ENCODE measurements at regions not wholly inside any gene's neighbourhood (a gene's known extent, or its start where the extent isn't known, plus 50 kb on each side); places are given as distances from the start of the nearest gene placed in this dataset.
"Not testable (repeated sequence)": the region's sequence is repeated elsewhere in the genome, so short reads cannot be mapped to it uniquely, and the experiment has no call there.

GRCh38 chr20:60104993-60105803 is 147.0 kb downstream of the CDH26 start:
- Histone ChIP-seq H3K4me3 (ENCODE audit: insufficient read depth, low read depth, low read length) (no peak overlapping the region), H3K4me1 (ENCODE audit: insufficient read depth, low read length) (no peaks in the 10 kb centered on the region), H4K20me1 (ENCODE audit: insufficient read depth, low read length) (no peaks in the 10 kb centered on the region), H3K36me3 (ENCODE audit: insufficient read depth, low read length) (no peaks in the 10 kb centered on the region), H3K27ac (ENCODE audit: low read depth, low read length) (no peak overlapping the region), H2AFZ (ENCODE audit: low read depth, low read length) (no peak overlapping the region), H3K79me2 (ENCODE audit: insufficient read depth, low read length) (no peaks in the 10 kb centered on the region), H3K9me3 (ENCODE audit: insufficient read depth, low read depth, low read length) (no peaks in the 10 kb centered on the region), H3K4me2 (ENCODE audit: low read length) (no peak overlapping the region), H3K9ac (ENCODE audit: low read length) (no peak overlapping the region), H3K27me3 (ENCODE audit: insufficient read depth, low read length) (no peaks in the 10 kb centered on the region)
- no peak for DNase-seq (ENCODE audit: low read depth)
- Mint-ChIP-seq H3K4me1 (ENCODE audit: low read depth, unreplicated experiment) (peaks cover 7% of the 10 kb centered on the region), H3K9me3 (ENCODE audit: unreplicated experiment) (peaks cover 3% of the 10 kb centered on the region), H3K27ac (ENCODE audit: unreplicated experiment) (peak overlapping the region; percentile 0), H3K4me3 (ENCODE audit: unreplicated experiment) (no peak overlapping the region), H3K27me3 (ENCODE audit: low read depth, unreplicated experiment) (peaks cover 4% of the 10 kb centered on the region), H3K36me3 (ENCODE audit: low read depth, unreplicated experiment) (no peaks in the 10 kb centered on the region)
- TF ChIP-seq CTCF (IDR thresholded peaks at IDR 0.05; ENCODE audit: insufficient read depth, low read depth, low read length) (no peak), EZH2 (IDR thresholded peaks at IDR 0.05; ENCODE audit: insufficient read depth, low read length) (no peak)
- FAIRE-seq = no peak

GRCh38 chr20:60106186-60106585 is 148.0 kb downstream of the CDH26 start:
- not testable (repeated sequence) for H3K4me1 Mint-ChIP-seq (ENCODE audit: low read depth, unreplicated experiment); H3K27ac Mint-ChIP-seq (ENCODE audit: unreplicated experiment); H3K27ac ChIP-seq (ENCODE audit: low read depth, low read length); H3K36me3 ChIP-seq (ENCODE audit: insufficient read depth, low read length); H3K4me3 ChIP-seq (ENCODE audit: insufficient read depth, low read depth, low read length); H3K4me1 ChIP-seq (ENCODE audit: insufficient read depth, low read length); H4K20me1 ChIP-seq (ENCODE audit: insufficient read depth, low read length); H3K27me3 Mint-ChIP-seq (ENCODE audit: low read depth, unreplicated experiment); FAIRE-seq; H3K4me2 ChIP-seq (ENCODE audit: low read length); H3K79me2 ChIP-seq (ENCODE audit: insufficient read depth, low read length); H3K9me3 ChIP-seq (ENCODE audit: insufficient read depth, low read depth, low read length); H3K9ac ChIP-seq (ENCODE audit: low read length); H3K4me3 Mint-ChIP-seq (ENCODE audit: unreplicated experiment); DNase-seq (ENCODE audit: low read depth); H2AFZ ChIP-seq (ENCODE audit: low read depth, low read length); H3K36me3 Mint-ChIP-seq (ENCODE audit: low read depth, unreplicated experiment); H3K9me3 Mint-ChIP-seq (ENCODE audit: unreplicated experiment); H3K27me3 ChIP-seq (ENCODE audit: insufficient read depth, low read length)

GRCh38 chr20:60107621-60108390 is 149.6 kb downstream of the CDH26 start:
- no peaks in the 10 kb centered on the region for H3K9me3 ChIP-seq (ENCODE audit: insufficient read depth, low read depth, low read length)

More at GRCh38 chr20:60107621-60108390, 149.6 kb downstream of the CDH26 start:
- H3K36me3 Mint-ChIP-seq (ENCODE audit: low read depth, unreplicated experiment) = no peaks in the 10 kb centered on the region
- H3K36me3 ChIP-seq (ENCODE audit: insufficient read depth, low read length) = no peaks in the 10 kb centered on the region
- H3K4me3 Mint-ChIP-seq (ENCODE audit: unreplicated experiment) = no peak overlapping the region
- peaks cover 3% of the 10 kb centered on the region for H3K9me3 Mint-ChIP-seq (ENCODE audit: unreplicated experiment)
- no peak for DNase-seq (ENCODE audit: low read depth)
- FAIRE-seq = no peak
- H3K27me3 ChIP-seq (ENCODE audit: insufficient read depth, low read length) = no peaks in the 10 kb centered on the region
- no peak overlapping the region for H3K9ac ChIP-seq (ENCODE audit: low read length)
- no peak overlapping the region for H3K27ac Mint-ChIP-seq (ENCODE audit: unreplicated experiment)
- H4K20me1 ChIP-seq (ENCODE audit: insufficient read depth, low read length) = no peaks in the 10 kb centered on the region
- no peak overlapping the region for H3K4me2 ChIP-seq (ENCODE audit: low read length)
- peaks cover 6% of the 10 kb centered on the region for H3K27me3 Mint-ChIP-seq (ENCODE audit: low read depth, unreplicated experiment)
- no peaks in the 10 kb centered on the region for H3K4me1 Mint-ChIP-seq (ENCODE audit: low read depth, unreplicated experiment)
- H3K79me2 ChIP-seq (ENCODE audit: insufficient read depth, low read length) = no peaks in the 10 kb centered on the region
- no peaks in the 10 kb centered on the region for H3K4me1 ChIP-seq (ENCODE audit: insufficient read depth, low read length)
- no peak for TF ChIP-seq CTCF (IDR thresholded peaks at IDR 0.05; ENCODE audit: insufficient read depth, low read depth, low read length)
- TF ChIP-seq EZH2 (IDR thresholded peaks at IDR 0.05; ENCODE audit: insufficient read depth, low read length) = no peak
- no peak overlapping the region for H2AFZ ChIP-seq (ENCODE audit: low read depth, low read length)
- no peak overlapping the region for H3K27ac ChIP-seq (ENCODE audit: low read depth, low read length)
- H3K4me3 ChIP-seq (ENCODE audit: insufficient read depth, low read depth, low read length) = no peak overlapping the region

Measured in astrocyte (in vitro differentiated cells and primary cell).